ENCODE measurements at regions not wholly inside any gene's neighbourhood (a gene's known extent, or its start where the extent isn't known, plus 50 kb on each side); places are given as distances from the start of the nearest gene placed in this dataset.
A peak's percentile ranks its signal among the peaks of the same experiment; 100 is the strongest.

DNA sequence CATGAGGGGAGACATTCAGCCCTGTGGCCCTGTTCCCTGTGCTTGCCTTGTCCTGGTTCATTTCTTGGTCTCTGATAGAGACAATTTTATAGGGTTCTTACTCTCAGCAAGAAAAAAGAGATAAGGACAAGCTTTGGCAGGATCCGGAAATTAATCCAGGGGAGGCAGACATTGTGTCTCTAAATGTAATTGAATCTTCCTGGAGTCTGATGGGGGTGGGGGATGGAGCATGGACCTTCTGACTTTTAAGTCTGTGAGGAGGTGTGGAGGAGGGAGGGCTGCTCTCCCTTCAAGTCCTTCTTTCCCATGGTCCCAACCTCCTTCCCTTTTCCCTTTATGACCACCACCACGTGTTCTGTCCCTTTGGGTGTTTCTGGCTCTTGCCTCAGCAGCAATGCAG is 512.7 kb downstream of the DHX35 start:
- Histone ChIP-seq H3K9me3 (ENCODE audit: control insufficient read depth in 2 of 3, insufficient read depth in 1 of 3, low read length in 3 of 3) (no peaks in the 10 kb centered on the region), H3K27ac (ENCODE audit: low read depth in 2 of 2, low read length in 2 of 2) (no peak overlapping the region), H3K4me1 (ENCODE audit: control insufficient read depth in 2 of 3, insufficient read depth in 2 of 3, low read depth in 1 of 3, low read length in 3 of 3) (peaks cover 0 to 3% (median 0%) of the 10 kb centered on the region in 3 donors), H3K4me3 (ENCODE audit: low read length in 3 of 3) (no peak overlapping the region), H3K9ac (ENCODE audit: low read length in 3 of 3) (no peak overlapping the region), H3K27me3 (ENCODE audit: control insufficient read depth, insufficient read depth, low read length) (no peaks in the 10 kb centered on the region), H3K36me3 (ENCODE audit: control insufficient read depth in 2 of 3, insufficient read depth in 3 of 3, low read length in 3 of 3) (no peaks in the 10 kb centered on the region)
- DNase-seq (peak in 4 of 5 donors; percentile 64 to 85 (median 72)), FAIRE-seq (no peak)
- no peak for TF ChIP-seq CTCF (IDR thresholded peaks at IDR 0.05; ENCODE audit: borderline replicate concordance, extremely low read depth, insufficient read depth)
- intact Hi-C loops (cut with DNase I): no loop called here

GRCh38 chr20:39473536-39473935 is 511.4 kb downstream of the DHX35 start:
- no peak overlapping the region for H3K9ac ChIP-seq (ENCODE audit: low read length in 3 of 3)
- no peaks in the 10 kb centered on the region for H3K27me3 ChIP-seq (ENCODE audit: control insufficient read depth, insufficient read depth, low read length)
- no peak for FAIRE-seq
- peaks cover 0 to 3% (median 0%) of the 10 kb centered on the region in 3 donors for H3K4me1 ChIP-seq (ENCODE audit: control insufficient read depth in 2 of 3, insufficient read depth in 2 of 3, low read depth in 1 of 3, low read length in 3 of 3)
- no peaks in the 10 kb centered on the region for H3K36me3 ChIP-seq (ENCODE audit: control insufficient read depth in 2 of 3, insufficient read depth in 3 of 3, low read length in 3 of 3)
- peak in 1 of 5 donors; percentile 13 for DNase-seq
- intact Hi-C loops (cut with DNase I): no loop called here
- H3K27ac ChIP-seq (ENCODE audit: low read depth in 2 of 2, low read length in 2 of 2): no peak overlapping the region
- H3K4me3 ChIP-seq (ENCODE audit: low read length in 3 of 3): no peak overlapping the region
- H3K9me3 ChIP-seq (ENCODE audit: control insufficient read depth in 2 of 3, insufficient read depth in 1 of 3, low read length in 3 of 3): no peaks in the 10 kb centered on the region
- TF ChIP-seq CTCF (IDR thresholded peaks at IDR 0.05; ENCODE audit: borderline replicate concordance, extremely low read depth, insufficient read depth): no peak

GRCh38 chr20:39468703-39469102 is 506.6 kb downstream of the DHX35 start:
- Histone ChIP-seq H3K27me3 (ENCODE audit: control insufficient read depth, insufficient read depth, low read length) (no peaks in the 10 kb centered on the region), H3K36me3 (ENCODE audit: control insufficient read depth in 2 of 3, insufficient read depth in 3 of 3, low read length in 3 of 3) (no peaks in the 10 kb centered on the region), H3K27ac (ENCODE audit: low read depth in 2 of 2, low read length in 2 of 2) (no peak overlapping the region), H3K4me3 (ENCODE audit: low read length in 3 of 3) (no peak overlapping the region), H3K4me1 (ENCODE audit: control insufficient read depth in 2 of 3, insufficient read depth in 2 of 3, low read depth in 1 of 3, low read length in 3 of 3) (no peaks in the 10 kb centered on the region), H3K9me3 (ENCODE audit: control insufficient read depth in 2 of 3, insufficient read depth in 1 of 3, low read length in 3 of 3) (no peaks in the 10 kb centered on the region), H3K9ac (ENCODE audit: low read length in 3 of 3) (no peak overlapping the region)
- no peak for DNase-seq
- intact Hi-C loops (cut with DNase I): no loop called here
- no peak for FAIRE-seq
- TF ChIP-seq CTCF (IDR thresholded peaks at IDR 0.05; ENCODE audit: borderline replicate concordance, extremely low read depth, insufficient read depth): no peak

DNA sequence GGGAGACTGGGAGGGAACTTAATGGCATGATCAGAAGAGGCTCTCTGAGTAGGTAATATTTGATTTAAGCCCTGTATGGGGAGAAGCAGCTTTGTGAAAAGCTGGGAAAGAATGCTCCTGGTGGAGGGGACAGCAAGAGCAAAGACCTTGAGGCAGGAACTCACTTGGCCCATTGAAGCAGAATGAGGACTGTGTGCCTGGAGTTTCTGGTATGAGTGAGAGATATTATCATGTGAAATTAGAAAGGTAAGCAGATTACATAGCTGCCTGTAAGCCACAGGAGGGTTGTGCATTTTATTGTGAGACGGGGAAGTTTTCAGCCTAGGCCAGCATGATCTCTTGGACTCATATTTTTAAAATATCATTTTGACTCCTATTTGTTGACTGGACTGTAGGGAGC is 502.1 kb downstream of the DHX35 start:
- H3K9me3 ChIP-seq (ENCODE audit: control insufficient read depth in 2 of 3, insufficient read depth in 1 of 3, low read length in 3 of 3): no peaks in the 10 kb centered on the region

More for the DNA sequence above, 502.1 kb downstream of the DHX35 start:
- H3K27me3 ChIP-seq (ENCODE audit: control insufficient read depth, insufficient read depth, low read length): no peaks in the 10 kb centered on the region
- no peak overlapping the region for H3K27ac ChIP-seq (ENCODE audit: low read depth in 2 of 2, low read length in 2 of 2)
- DNase-seq (no peak), FAIRE-seq (no peak)
- intact Hi-C loops (cut with DNase I): no loop called here
- H3K9ac ChIP-seq (ENCODE audit: low read length in 3 of 3): no peak overlapping the region
- no peaks in the 10 kb centered on the region for H3K36me3 ChIP-seq (ENCODE audit: control insufficient read depth in 2 of 3, insufficient read depth in 3 of 3, low read length in 3 of 3)
- TF ChIP-seq CTCF (IDR thresholded peaks at IDR 0.05; ENCODE audit: borderline replicate concordance, extremely low read depth, insufficient read depth): no peak
- no peak overlapping the region for H3K4me3 ChIP-seq (ENCODE audit: low read length in 3 of 3)
- H3K4me1 ChIP-seq (ENCODE audit: control insufficient read depth in 2 of 3, insufficient read depth in 2 of 3, low read depth in 1 of 3, low read length in 3 of 3): no peaks in the 10 kb centered on the region

Data from kidney (tissue), 13 donors.